Right atrium auricular region (tissue), 2 donors: ENCODE measurements at regions not wholly inside any gene's neighbourhood (a gene's known extent, or its start where the extent isn't known, plus 50 kb on each side); places are given as distances from the start of the nearest gene placed in this dataset.
A peak's percentile ranks its signal among the peaks of the same experiment; 100 is the strongest.

Experiments
- DNase-seq: peaks from one replicate; pipeline ENCODE4 v3.0.0-alpha.2; 2019; ENCODE audit warnings: low spot score
- H3K27ac ChIP-seq, 2 donors: fragments of 200-600 bp; sonication (generic); 1 replicate in 1 of 2; 2 replicates in 1 of 2; pipeline ENCODE4 v1.5.1; 2016 to 2019
- H3K27me3 ChIP-seq, 2 donors: fragments of 200-600 bp; sonication (generic); one replicate each; pipeline versions ENCODE4 v1.5.1 to v1.6.0; 2017 to 2019
- H3K36me3 ChIP-seq: fragments of 200-600 bp; sonication (generic); one replicate; pipeline ENCODE4 v1.5.1; 2016
- H3K4me1 ChIP-seq, 2 donors: fragments of 200-600 bp; sonication (generic); one replicate each; pipeline versions ENCODE4 v1.5.1 to v1.6.0; 2017 to 2019
- H3K4me3 ChIP-seq, 2 donors: fragments of 200-600 bp; sonication (generic); 1 replicate in 1 of 2; 2 replicates in 1 of 2; pipeline ENCODE4 v1.5.1; 2017 to 2019; ENCODE audit warnings: mild to moderate bottlenecking in 1 of 2, moderate library complexity in 1 of 2
- H3K9me3 ChIP-seq, 2 donors: fragments of 200-600 bp; sonication (generic); one replicate each; pipeline ENCODE4 v1.5.1; 2019
- TF ChIP-seq, protein P1 (sequence below), 2 donors: fragments of 200-600 bp; sonication (generic); IDR thresholded peaks; one replicate each; pipeline ENCODE4 v1.5.1; 2019; ENCODE audit warnings: antibody characterized with exemption in 2 of 2

DNA sequence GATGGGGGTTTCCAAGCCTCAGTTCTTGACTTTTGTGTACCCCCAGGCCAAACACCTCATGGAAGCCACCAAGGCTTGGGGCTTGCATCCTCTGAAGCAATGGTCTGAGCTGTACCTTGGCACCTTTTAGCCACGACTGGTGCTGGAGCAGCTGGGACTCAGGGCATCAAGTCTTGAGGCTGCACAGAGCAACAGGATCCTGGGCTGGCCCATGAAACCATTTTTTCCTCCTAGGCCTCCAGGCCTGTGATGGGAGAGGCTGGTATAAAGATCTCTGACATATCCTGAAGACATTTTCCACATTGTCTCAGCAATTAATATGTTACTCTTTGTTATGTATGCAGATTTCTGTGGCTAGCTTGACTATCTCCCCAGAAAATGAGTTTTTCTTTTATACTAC lies 269.1 kb upstream of the TBX18 start:
- H3K36me3 ChIP-seq: no peaks in the 10 kb centered on the region
- no peaks in the 10 kb centered on the region for H3K27me3 ChIP-seq
- H3K27ac ChIP-seq: no peak overlapping the region
- H3K4me1 ChIP-seq: no peaks in the 10 kb centered on the region
- DNase-seq: no peak
- H3K4me3 ChIP-seq: no peak overlapping the region
- H3K9me3 ChIP-seq: peaks cover 3 to 10% of the 10 kb centered on the region in 2 donors
- TF ChIP-seq, protein P1, sequence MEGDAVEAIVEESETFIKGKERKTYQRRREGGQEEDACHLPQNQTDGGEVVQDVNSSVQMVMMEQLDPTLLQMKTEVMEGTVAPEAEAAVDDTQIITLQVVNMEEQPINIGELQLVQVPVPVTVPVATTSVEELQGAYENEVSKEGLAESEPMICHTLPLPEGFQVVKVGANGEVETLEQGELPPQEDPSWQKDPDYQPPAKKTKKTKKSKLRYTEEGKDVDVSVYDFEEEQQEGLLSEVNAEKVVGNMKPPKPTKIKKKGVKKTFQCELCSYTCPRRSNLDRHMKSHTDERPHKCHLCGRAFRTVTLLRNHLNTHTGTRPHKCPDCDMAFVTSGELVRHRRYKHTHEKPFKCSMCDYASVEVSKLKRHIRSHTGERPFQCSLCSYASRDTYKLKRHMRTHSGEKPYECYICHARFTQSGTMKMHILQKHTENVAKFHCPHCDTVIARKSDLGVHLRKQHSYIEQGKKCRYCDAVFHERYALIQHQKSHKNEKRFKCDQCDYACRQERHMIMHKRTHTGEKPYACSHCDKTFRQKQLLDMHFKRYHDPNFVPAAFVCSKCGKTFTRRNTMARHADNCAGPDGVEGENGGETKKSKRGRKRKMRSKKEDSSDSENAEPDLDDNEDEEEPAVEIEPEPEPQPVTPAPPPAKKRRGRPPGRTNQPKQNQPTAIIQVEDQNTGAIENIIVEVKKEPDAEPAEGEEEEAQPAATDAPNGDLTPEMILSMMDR (IDR thresholded peaks at IDR 0.05): no peak

DNA sequence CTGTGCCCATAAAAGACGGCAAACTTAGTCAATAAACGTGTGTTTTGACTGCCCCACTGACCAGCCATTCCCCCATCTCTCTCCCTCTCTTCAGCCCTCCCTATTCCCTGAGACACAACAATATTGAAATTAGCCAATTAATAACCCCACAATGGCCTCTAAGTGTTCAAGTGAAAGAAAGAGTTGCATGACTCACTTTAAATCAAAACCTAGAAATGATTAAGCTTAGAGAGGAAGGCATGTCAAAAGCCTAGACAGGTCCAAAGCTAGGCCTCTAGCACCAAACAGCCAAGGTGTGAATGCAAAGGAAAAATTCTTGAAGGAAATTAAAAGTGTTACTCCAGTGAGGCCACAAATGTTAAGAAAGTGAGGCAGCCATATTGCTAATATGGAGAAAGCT lies 261.6 kb upstream of the TBX18 start:
- no peak overlapping the region for H3K4me3 ChIP-seq
- no peaks in the 10 kb centered on the region for H3K9me3 ChIP-seq
- no peaks in the 10 kb centered on the region for H3K4me1 ChIP-seq
- H3K27ac ChIP-seq: no peak overlapping the region
- no peak for DNase-seq
- TF ChIP-seq, protein P1 (IDR thresholded peaks at IDR 0.05): no peak
- H3K36me3 ChIP-seq: no peaks in the 10 kb centered on the region
- H3K27me3 ChIP-seq: no peaks in the 10 kb centered on the region

DNA sequence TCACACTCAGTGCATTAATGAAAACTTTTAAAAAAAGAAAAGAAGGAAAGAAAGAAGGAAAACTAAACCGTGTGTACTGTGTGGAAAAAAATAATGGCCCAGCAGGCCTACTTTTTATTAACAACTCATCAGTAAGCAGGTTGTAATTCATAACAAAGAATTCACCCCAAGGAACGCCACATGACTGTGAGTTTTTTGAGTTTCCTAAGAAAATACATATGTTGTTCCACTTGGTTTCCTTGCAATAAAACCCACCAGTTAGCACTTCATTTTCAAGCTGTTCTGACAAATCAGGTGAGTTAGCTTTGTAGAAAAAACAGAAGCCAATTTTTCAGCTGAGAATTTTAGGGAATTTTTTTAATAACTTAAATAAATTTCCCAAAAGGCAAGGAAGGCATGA lies 259.3 kb upstream of the TBX18 start:
- DNase-seq: no peak
- Histone ChIP-seq H3K4me1 (no peaks in the 10 kb centered on the region), H3K4me3 (no peak overlapping the region), H3K36me3 (no peaks in the 10 kb centered on the region), H3K9me3 (no peaks in the 10 kb centered on the region), H3K27ac (no peak overlapping the region), H3K27me3 (no peaks in the 10 kb centered on the region)
- TF ChIP-seq, protein P1 (IDR thresholded peaks at IDR 0.05): no peak

DNA sequence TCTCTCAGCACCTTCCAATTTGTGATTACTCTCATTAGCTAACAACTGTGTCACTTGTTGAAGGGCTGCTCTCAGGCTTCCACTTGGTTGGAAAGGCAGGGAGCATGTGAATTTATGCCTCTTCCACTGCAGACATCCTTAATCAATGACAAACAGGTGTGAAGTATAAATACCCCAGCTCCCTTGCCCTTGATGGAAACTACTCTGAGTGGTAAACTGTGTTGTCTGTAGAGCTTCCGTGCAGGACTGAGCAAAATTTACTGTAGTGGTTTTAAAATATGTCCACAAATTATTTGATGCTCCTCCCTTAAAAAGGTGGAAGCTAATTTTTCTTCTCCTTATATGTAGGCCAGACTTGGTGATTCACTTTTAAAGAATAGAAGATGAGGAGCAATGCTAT lies 253.0 kb upstream of the TBX18 start:
- Histone ChIP-seq H3K27ac (no peak overlapping the region), H3K27me3 (no peaks in the 10 kb centered on the region), H3K4me1 (no peaks in the 10 kb centered on the region), H3K9me3 (no peaks in the 10 kb centered on the region), H3K36me3 (no peaks in the 10 kb centered on the region), H3K4me3 (no peak overlapping the region)
- TF ChIP-seq, protein P1 (IDR thresholded peaks at IDR 0.05): no peak
- DNase-seq: no peak

DNA sequence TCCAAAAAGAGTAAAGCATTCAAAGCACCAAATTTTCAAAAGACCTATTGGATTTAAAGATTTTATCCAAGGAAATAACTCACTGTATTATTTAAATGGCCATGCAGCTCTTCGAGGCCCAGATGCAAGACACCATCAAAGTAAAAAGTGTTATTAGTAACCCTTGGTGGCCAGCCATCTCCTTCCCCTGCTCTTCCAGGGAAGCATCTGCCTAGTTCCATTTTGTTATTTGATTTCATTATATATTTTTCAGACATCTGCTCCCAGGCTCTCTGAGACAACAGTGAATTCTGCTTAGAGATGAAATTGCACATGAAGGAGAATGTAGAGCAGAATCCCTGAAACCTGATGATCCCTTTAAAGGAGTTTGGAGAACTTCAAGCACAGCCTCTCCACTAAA lies 252.3 kb upstream of the TBX18 start:
- TF ChIP-seq, protein P1 (IDR thresholded peaks at IDR 0.05): no peak
- Histone ChIP-seq H3K27me3 (no peaks in the 10 kb centered on the region), H3K27ac (no peak overlapping the region), H3K36me3 (no peaks in the 10 kb centered on the region), H3K4me1 (no peaks in the 10 kb centered on the region), H3K9me3 (no peaks in the 10 kb centered on the region), H3K4me3 (no peak overlapping the region)
- no peak for DNase-seq

DNA sequence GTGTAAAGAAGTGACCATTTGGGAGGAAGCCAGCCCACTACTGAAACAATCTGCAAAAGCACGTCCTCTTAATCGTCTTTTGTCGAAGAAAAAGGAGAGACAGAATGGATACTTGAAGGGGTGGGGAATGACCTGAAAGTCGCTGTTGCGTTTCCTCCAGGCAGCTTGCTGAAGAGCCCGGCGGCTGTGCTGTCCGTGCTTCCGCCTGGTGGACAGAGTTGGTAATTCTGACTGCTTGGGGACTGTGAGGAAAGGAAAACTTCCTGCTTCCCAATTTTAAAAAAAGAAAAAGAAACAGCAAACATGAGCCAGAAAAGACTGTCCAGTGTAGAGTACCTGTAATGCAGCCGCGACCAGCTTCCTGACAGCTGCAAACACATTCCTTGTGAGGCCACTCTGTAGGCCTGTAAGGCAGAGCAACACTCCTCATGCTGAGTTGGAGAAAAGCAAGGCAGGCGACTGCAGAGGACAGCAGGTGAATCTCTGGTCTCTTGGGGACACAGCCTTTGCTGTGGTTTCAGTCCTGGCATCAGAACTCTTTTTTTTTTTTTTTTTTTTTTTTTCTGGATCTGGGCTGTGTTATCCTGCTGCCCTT lies 251.1 kb upstream of the TBX18 start:
- Histone ChIP-seq H3K36me3 (no peaks in the 10 kb centered on the region), H3K27ac (no peak overlapping the region), H3K4me3 (no peak overlapping the region), H3K9me3 (no peaks in the 10 kb centered on the region), H3K27me3 (no peaks in the 10 kb centered on the region), H3K4me1 (no peaks in the 10 kb centered on the region)
- TF ChIP-seq, protein P1 (IDR thresholded peaks at IDR 0.05): peak; percentile 30 to 79
- peak; percentile 73 for DNase-seq
